Epithelial cell of esophagus (primary cell): ENCODE measurements at regions not wholly inside any gene's neighbourhood (a gene's known extent, or its start where the extent isn't known, plus 50 kb on each side); places are given as distances from the start of the nearest gene placed in this dataset.

Experiments
- DNase-seq: peaks from one replicate; pipeline ENCODE4 v3.0.0; 2010; ENCODE audit warnings: low read depth
- H3K4me3 ChIP-seq: 2 replicates; pipeline ENCODE4 v1.5.1; 2011; ENCODE audit warnings: mild to moderate bottlenecking, low read length, control low read depth
- CTCF ChIP-seq: IDR thresholded peaks from 2 replicates; pipeline ENCODE4 v1.5.1; 2011; ENCODE audit warnings: low read depth, mild to moderate bottlenecking, low read length, control low read depth, inconsistent platforms; ENCODE audit not compliant: insufficient read depth; ENCODE audit errors: missing control alignments

DNA sequence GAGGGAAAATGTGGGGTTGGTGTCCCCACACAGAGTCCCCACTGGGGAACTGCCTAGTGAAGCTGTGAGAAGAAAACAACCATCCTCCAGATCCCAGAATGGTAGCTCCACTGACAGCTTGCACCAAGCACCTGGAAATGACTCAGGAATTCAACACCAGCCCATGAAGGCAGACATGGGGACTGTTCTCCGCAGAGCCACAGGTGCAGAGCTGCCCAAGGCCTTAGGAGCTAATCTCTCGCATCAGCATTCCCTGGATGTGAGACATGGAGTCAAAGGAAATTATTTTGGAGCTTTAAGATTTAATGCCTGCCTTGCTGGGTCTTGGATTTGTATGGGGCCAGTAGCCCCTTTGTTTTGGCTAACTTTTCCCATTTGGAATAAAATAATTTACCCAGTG, 367.9 kb downstream of the FAM133A start:
- H3K4me3 ChIP-seq = no peak overlapping the region
- no peak for DNase-seq
- TF ChIP-seq CTCF = no peak

GRCh38 chrX:94045724-94046123, 371.7 kb downstream of the FAM133A start:
- TF ChIP-seq CTCF = no peak
- no peak overlapping the region for H3K4me3 ChIP-seq
- DNase-seq = no peak

GRCh38 chrX:94051926-94052325, 377.9 kb downstream of the FAM133A start:
- no peak for TF ChIP-seq CTCF
- DNase-seq = no peak
- no peak overlapping the region for H3K4me3 ChIP-seq

- no peak overlapping the region for H3K4me3 ChIP-seq
- no peak for TF ChIP-seq CTCF
- DNase-seq = peak; percentile 66
Observed at GRCh38 chrX:94053575-94053974, 379.6 kb downstream of the FAM133A start.

DNA sequence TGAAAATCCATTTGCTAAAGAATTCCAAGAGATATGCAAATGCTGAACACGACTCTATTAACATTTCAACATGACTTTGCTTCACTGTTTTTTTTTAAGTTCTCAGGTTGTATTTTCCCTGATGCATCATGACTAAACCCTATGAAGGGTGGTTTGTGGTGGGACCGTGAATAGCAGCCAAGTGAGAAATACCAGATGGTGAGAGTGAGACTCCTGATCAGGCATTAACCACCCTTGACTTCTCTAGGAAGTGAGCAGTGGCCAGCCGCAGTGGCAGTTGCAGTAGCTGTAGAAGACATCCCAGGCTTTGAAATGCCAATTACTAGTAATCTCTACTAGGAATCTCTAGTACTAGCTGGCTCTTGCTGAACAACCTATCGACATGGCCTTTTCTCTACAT, 383.4 kb downstream of the FAM133A start:
- no peak for TF ChIP-seq CTCF
- no peak overlapping the region for H3K4me3 ChIP-seq
- DNase-seq = peak; percentile 6

DNA sequence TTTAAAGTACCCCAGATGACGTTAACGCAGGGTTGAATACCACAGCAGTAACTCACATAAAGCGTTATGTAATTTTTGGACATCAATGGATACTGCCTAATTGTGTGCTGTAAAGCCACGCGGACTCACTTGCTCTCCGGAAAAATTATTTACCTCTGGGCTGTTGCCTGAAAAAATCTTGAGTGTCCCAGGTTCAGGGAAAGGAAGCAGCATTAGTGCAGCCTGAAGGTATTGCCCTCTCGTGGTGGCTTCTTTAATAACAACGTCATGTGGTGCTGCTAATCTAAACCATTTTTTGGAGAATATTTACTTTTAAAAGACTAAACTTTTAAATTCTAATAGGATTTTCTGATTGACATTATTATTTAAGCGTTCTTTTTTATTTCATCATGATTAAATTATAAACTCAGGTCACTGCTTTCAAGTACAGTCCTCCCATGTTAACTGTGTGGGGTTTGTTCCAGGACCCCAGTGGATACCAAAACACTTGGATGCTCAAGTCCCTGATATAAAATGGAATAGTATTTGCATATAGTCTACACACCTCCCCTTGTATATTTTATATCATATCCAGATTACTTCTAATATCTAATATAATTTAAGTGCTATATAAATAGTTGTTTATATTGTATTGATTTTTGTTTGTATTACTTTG, 384.8 kb downstream of the FAM133A start:
- peak; percentile 42 for TF ChIP-seq CTCF
- no peak overlapping the region for H3K4me3 ChIP-seq
- DNase-seq = peak; percentile 16

DNA sequence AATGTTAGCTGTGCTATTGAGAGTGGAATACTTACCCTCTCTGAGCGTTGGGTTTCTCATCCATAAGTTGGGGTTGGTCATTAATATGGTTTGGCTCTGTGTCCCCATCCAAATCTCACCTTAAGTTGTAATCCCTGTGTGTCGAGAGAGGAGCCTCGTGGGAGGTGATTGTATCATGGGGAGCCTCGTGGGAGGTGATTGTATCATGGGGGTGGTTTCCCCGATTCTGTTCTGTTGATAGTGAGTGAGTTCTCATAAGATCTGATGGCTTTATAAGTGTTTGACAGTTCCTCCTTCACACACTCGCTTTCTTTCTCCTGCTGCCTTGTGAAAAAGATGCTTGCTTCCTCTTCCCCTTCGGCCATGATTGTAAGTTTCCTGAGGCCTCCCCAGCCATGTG, 391.1 kb downstream of the FAM133A start:
- no peak overlapping the region for H3K4me3 ChIP-seq
- no peak for TF ChIP-seq CTCF
- no peak for DNase-seq
